HEK293 (cell line): ENCODE measurements at regions not wholly inside any gene's neighbourhood (a gene's known extent, or its start where the extent isn't known, plus 50 kb on each side); places are given as distances from the start of the nearest gene placed in this dataset.
"Not testable (repeated sequence)": the region's sequence is repeated elsewhere in the genome, so short reads cannot be mapped to it uniquely, and the experiment has no call there.

Experiments used
- CTCF ChIA-PET: fragments of 350-600 bp; formaldehyde crosslinking; extraction: SDS; loops from one replicate; lab custom pipeline; 2021; ENCODE audit warnings: antibody characterized with exemption; lab: Yijun Ruan, JAX
- POLR2A ChIA-PET: fragments of 300-600 bp; formaldehyde crosslinking; extraction: SDS; loops from one replicate; lab custom pipeline; 2020; ENCODE audit warnings: antibody characterized with exemption, inconsistent platforms; lab: Yijun Ruan, JAX
- H3K27ac ChIP-seq: fragments of 200-500 bp; sonication (Bioruptor generic); 2 replicates; pipeline ENCODE4 v1.5.1; 2014; ENCODE audit warnings: low read depth, low read length, control low read depth, inconsistent platforms; ENCODE audit errors: extremely low read depth
- H3K36me3 ChIP-seq, 2 experiments: fragments of 200-500 bp in 1 of 2; sonication (Bioruptor generic) in 1 of 2; 1 replicate in 1 of 2; 2 replicates in 1 of 2; pipeline ENCODE4 v1.5.1; 2014 to 2017; ENCODE audit warnings: inconsistent platforms in 2 of 2, low read length in 2 of 2; ENCODE audit not compliant: control insufficient read depth in 2 of 2, insufficient read depth in 1 of 2
- H3K4me1 ChIP-seq: fragments of 200-500 bp; sonication (Bioruptor generic); 2 replicates; pipeline ENCODE4 v1.5.1; 2014; ENCODE audit warnings: mild to moderate bottlenecking, low read length, inconsistent platforms; ENCODE audit not compliant: control insufficient read depth, insufficient read depth
- H3K4me3 ChIP-seq: 2 replicates; pipeline ENCODE4 v1.5.1; 2011; ENCODE audit warnings: low read depth, mild to moderate bottlenecking, control low read depth, low read length, moderate library complexity
- H3K9me3 ChIP-seq: fragments of 200-500 bp; sonication (Bioruptor generic); 2 replicates; pipeline ENCODE4 v1.5.1; 2014; ENCODE audit warnings: low read depth, low read length, inconsistent platforms; ENCODE audit not compliant: control insufficient read depth, insufficient read depth

DNA sequence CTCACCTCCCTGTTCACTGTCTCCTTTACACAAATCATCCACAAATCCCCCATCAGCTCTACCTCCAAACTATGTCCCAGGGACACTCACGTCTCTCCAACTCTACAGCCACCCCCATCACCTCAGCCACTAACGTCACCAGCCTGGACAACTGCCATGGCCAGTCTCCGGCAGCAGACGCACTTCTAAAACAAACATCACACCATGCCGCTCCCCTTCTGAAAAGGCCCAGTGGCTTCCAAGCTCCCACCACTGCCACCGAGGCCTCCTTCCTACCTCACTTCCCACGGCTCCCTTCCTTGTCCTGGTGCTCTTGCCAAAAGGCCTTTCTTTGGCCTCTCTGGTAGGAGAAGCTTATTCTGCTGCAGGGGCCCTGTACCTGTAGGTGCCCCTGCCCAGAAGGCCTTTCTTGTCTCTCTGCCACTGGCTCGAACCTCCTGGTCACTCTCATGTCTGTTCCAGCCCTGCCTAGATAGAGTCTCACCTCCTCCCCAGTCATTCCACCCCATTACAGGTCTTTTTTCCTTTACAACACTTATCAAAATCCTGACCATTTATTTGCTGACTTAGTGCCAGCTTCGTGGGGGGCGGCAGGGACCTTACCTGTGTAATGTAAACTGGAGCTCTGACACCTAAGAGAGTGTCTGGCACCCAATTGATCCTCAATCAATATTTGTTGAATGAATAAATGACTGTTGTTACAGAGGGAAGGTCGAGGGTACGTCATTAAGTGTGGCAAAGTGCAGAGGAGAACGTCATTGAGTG lies 304.2 kb downstream of the GOLGA6L6 start:
- H3K27ac ChIP-seq, H3K4me3 ChIP-seq, CTCF ChIA-PET, H3K36me3 ChIP-seq, H3K9me3 ChIP-seq, H3K4me1 ChIP-seq, POLR2A ChIA-PET: not testable (repeated sequence)

DNA sequence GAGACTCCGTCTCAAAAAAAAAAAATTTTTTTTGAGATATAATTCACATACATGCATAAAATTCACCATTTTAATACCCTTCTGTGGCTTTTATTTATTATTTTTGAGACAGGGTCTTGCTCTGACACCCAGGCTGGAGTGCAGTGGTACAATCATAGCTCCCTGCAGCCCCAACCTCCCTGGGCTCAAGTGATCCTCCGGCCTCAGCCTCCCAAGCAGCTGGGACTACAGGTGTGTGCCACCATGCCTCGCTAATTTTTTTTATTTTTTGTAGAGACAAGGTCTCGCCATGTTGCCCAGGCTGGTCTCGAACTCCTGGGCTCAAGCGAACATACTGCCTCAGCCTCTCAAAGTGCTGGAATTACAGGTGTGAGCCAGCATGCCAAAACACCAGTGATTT lies 305.9 kb downstream of the GOLGA6L6 start:
- H3K9me3 ChIP-seq, H3K4me3 ChIP-seq, H3K27ac ChIP-seq, H3K36me3 ChIP-seq, POLR2A ChIA-PET, CTCF ChIA-PET, H3K4me1 ChIP-seq: not testable (repeated sequence)

DNA sequence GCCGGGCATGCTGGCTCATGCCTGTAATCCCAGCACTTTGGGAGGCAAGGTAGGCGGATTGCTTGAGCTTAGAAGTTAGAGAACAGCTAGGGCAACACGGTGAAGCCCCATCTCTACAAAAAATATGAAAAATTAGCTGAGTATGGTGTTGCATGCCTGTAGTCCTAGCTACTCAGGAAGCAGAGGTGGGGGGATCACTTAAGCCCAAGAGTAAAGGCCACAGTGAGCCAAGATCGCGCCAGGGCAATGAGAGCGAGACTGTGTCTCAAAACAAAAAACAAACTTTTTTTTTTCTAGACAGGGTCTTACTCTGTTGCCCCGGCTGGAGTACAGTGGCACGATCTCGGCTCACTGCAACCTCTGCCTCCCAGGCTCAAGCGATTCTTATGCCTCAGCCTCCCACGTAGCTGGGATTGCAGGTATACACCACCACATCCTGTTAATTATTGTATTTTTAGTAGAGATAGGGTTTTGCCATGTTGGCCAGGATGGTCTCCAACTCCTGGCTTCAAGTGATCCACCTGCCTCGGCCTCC lies 307.5 kb downstream of the GOLGA6L6 start:
- POLR2A ChIA-PET, H3K4me1 ChIP-seq, H3K27ac ChIP-seq, H3K9me3 ChIP-seq, H3K4me3 ChIP-seq, H3K36me3 ChIP-seq, CTCF ChIA-PET: not testable (repeated sequence)

DNA sequence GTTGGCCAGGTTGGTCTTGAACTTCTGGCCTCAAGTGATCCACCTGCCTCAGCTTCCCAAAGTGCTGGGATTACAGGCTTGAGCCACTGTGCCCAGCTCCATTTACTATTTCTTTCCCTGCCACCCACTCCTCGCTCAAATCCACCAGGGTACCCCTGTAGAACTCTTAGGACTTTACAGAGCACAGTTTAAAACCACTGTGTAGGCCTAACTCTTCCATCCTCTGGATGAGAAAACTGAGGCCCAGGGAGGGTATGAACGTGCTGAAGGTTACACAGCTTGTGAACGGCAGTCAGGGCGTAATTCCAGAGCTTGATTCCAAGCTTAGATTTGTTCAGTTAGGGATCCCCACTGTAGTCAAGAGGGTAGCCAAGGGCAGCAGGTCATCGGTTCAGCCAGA lies 309.1 kb downstream of the GOLGA6L6 start:
- POLR2A ChIA-PET, H3K27ac ChIP-seq, CTCF ChIA-PET, H3K36me3 ChIP-seq, H3K4me1 ChIP-seq, H3K4me3 ChIP-seq, H3K9me3 ChIP-seq: not testable (repeated sequence)

DNA sequence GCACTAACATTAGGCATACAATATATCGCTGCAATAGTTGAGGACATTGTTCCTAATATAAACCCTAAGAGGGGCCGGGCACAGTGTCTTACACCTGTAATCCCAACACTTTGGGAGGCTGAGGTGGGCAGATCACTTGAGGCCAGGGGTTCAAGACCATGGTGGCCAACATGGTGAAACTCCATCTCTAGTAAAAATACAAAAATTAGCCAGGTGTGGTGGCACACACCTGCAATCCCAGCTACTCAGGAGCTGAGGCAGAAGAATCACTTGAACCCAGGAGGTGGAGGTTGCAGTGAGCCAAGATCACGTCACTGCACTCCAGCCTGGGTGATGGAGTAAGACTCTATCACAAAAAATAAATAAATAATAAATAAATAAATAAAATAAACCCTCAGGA lies 310.9 kb downstream of the GOLGA6L6 start:
- not testable (repeated sequence) for H3K9me3 ChIP-seq, H3K4me1 ChIP-seq, H3K4me3 ChIP-seq

DNA sequence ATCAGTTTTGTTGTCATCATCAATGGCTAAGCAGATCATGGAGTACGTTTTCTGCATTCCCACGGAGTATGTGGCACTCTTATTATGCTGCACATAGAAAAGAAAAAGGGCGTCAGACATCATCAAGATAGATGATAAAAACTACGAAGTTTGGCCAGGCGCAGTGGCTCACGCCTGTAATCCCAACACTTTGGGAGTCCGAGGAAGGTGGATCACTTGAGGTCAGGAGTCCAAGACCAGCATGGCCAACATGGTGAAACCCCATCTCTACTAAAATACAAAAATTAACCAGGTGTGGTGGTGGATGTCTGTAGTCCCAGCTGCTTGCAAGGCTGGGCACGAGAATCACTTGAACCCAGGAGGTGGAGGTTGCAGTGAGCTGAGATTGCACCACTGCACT lies 312.8 kb downstream of the GOLGA6L6 start:
- POLR2A ChIA-PET, H3K4me3 ChIP-seq, H3K4me1 ChIP-seq, H3K27ac ChIP-seq, H3K9me3 ChIP-seq, CTCF ChIA-PET, H3K36me3 ChIP-seq: not testable (repeated sequence)

More for the DNA sequence above, 310.9 kb downstream of the GOLGA6L6 start:
- POLR2A ChIA-PET, H3K27ac ChIP-seq, CTCF ChIA-PET, H3K36me3 ChIP-seq: not testable (repeated sequence)

DNA sequence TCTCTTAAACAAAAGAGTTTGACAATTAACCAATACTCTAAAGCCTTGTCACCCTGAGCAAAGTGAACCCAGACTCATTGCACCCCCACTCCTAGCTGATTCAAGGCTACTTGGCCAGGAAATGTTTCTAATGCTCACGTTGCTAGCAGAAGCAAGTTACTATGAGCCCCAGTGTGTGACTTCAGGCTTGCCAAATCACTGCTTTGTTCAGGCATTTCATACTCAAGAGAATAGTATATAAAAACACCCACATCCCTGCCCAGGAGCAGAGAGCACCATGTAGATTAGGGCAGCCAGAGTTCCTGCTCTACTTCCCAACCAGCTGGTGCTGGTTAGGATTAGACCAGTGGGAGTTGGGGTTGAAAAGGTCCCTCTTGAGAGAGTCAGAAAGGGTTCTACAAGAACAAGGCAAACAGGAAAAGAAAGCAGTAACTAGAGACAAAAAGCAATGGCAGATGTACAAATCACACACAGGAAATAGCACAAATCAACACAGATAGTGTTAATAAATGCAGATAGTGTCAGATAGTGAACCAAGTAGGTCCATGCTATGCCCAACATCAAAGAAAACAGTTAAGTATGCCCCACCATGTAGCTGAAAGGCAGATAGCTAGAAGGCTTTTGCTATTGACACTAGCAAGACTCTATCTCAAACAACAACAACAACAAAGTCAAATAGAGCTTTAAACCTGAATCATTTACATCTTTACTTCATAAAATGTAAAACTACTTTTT lies 314.3 kb downstream of the GOLGA6L6 start:
- H3K4me1 ChIP-seq, CTCF ChIA-PET, H3K27ac ChIP-seq, H3K36me3 ChIP-seq, H3K4me3 ChIP-seq, POLR2A ChIA-PET, H3K9me3 ChIP-seq: not testable (repeated sequence)

DNA sequence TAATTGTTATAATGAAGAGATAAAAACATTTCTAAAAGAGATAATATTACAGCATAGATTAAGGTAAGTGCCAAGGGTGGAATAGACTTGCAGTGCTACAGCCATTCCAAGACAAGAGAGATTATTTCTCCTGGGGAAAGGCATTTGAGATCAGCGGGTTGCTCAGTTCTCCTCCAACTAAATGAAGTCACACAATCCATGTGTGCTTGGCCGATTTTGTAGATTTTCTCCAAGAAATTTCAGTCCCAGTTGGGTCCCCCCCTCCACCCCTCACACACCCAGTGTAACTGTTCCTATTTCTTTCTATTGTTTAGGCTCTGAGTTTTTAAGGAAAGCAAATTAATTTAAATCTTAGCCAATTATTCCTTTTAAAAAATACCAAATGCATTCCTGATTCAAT lies 315.1 kb downstream of the GOLGA6L6 start:
- H3K36me3 ChIP-seq, H3K4me1 ChIP-seq, H3K27ac ChIP-seq, H3K4me3 ChIP-seq, H3K9me3 ChIP-seq, POLR2A ChIA-PET, CTCF ChIA-PET: not testable (repeated sequence)

DNA sequence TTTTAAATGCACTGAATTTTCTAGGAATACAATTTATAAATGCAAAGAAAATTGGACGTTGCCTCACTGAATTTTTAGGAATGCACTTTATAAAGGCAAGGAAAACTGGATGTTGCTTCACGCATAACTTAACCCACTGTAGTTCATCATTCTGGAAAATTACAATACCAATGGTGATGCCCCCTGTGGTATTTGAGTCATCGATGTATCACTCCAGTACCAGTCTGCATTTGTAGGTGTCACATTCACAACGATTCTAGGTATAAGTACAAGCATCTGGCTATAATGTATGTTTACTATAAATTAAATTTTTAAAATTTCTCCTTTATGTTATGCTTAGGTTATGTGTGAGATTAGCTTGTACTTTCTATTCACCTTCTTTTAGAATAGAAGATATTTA lies 320.5 kb downstream of the GOLGA6L6 start:
- POLR2A ChIA-PET, H3K36me3 ChIP-seq, H3K27ac ChIP-seq, H3K4me1 ChIP-seq, H3K9me3 ChIP-seq, H3K4me3 ChIP-seq, CTCF ChIA-PET: not testable (repeated sequence)

DNA sequence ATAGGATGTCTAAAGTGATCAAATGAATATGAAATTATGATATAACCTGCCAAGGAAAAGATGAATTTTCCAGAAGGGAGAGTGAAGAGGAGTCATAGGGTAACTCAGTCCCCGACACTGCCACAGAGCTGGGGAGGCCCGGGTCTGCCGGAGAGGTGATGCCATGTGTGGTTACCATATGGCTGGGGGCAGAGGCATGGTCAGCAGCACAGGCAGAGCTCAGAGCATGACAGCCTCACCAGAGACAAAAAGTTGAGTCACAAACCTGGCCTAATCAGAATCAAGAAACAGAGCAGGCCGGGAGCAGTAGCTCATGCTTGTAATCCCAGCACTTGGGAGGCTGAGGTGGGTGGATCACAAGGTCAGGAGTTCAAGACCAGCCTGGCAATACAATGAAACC lies 322.4 kb downstream of the GOLGA6L6 start:
- POLR2A ChIA-PET, CTCF ChIA-PET, H3K9me3 ChIP-seq: not testable (repeated sequence)

DNA sequence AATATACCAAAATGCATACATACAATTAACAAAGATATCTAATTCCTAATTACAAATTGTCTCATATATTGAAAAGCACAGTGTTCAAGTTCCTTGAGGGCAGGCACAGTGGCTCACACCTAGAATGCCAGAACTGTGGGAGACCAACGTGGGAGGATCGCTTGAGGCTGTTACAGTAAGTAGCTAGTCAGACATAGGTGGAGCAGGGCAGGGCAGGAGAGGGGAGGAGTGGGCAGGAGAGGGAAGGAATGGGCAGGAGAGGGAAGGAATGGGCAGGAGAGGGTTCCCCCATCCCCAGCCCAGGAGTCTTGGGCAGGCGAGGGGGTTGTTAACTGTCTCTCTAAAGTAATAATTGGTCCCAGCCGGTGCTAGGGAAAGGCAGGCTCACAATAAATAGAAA lies 325.9 kb downstream of the GOLGA6L6 start:
- H3K36me3 ChIP-seq, H3K4me1 ChIP-seq, CTCF ChIA-PET, H3K27ac ChIP-seq, H3K4me3 ChIP-seq, H3K9me3 ChIP-seq, POLR2A ChIA-PET: not testable (repeated sequence)

More for the DNA sequence above, 322.4 kb downstream of the GOLGA6L6 start:
- H3K4me1 ChIP-seq, H3K36me3 ChIP-seq, H3K27ac ChIP-seq, H3K4me3 ChIP-seq: not testable (repeated sequence)
